ENCODE measurements at regions not wholly inside any gene's neighbourhood (a gene's known extent, or its start where the extent isn't known, plus 50 kb on each side); places are given as distances from the start of the nearest gene placed in this dataset.
"Not testable (repeated sequence)": the region's sequence is repeated elsewhere in the genome, so short reads cannot be mapped to it uniquely, and the experiment has no call there.

- H3K27ac ChIP-seq = no peak overlapping the region
- TF ChIP-seq CTCF (IDR thresholded peaks at IDR 0.05) (no peak), POLR2A (IDR thresholded peaks at IDR 0.05) (no peak)
- DNase-seq = no peak
- H3K27me3 ChIP-seq = no peaks in the 10 kb centered on the region
- no peaks in the 10 kb centered on the region for H3K36me3 ChIP-seq
- H3K4me1 ChIP-seq = no peaks in the 10 kb centered on the region
- no peaks in the 10 kb centered on the region for H3K9me3 ChIP-seq
- H3K4me3 ChIP-seq = no peak overlapping the region
Measured at GRCh38 chr3:31100519-31100918, 206.1 kb upstream of the GADL1 start.

- H3K27me3 ChIP-seq, H3K27ac ChIP-seq, H3K4me3 ChIP-seq, H3K9me3 ChIP-seq, DNase-seq, H3K36me3 ChIP-seq, H3K4me1 ChIP-seq: not testable (repeated sequence)
Measured at GRCh38 chr3:31101285-31101684, 206.8 kb upstream of the GADL1 start.

- H3K4me1 ChIP-seq = no peaks in the 10 kb centered on the region
- no peak for TF ChIP-seq POLR2A (IDR thresholded peaks at IDR 0.05)
- no peak for TF ChIP-seq CTCF (IDR thresholded peaks at IDR 0.05)
- H3K27me3 ChIP-seq = no peaks in the 10 kb centered on the region
- DNase-seq = no peak
- H3K27ac ChIP-seq = no peak overlapping the region
- H3K9me3 ChIP-seq = no peaks in the 10 kb centered on the region
- no peaks in the 10 kb centered on the region for H3K36me3 ChIP-seq
- no peak overlapping the region for H3K4me3 ChIP-seq
Measured at GRCh38 chr3:31102196-31102879, 207.9 kb upstream of the GADL1 start.

DNA sequence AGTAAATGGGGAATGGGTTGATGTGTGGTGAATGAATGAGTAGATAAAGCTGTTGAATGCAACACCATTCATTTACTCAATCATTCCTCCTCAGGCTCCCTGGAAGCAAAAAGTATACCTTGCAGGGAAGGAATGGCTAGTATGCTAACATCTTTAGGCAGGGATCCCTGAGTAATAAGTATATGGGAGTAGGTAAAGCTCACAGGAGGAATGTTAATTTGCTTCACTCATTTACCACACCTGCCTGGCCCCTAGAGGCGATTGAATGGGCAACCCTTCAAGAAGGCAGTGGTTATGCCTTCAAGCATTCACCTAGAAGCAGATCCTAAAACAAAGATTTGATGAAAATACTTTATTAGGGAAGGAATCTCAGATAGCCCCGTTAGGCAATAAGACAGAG, 208.7 kb upstream of the GADL1 start:
- Histone ChIP-seq H3K4me3 (no peak overlapping the region), H3K27ac (no peak overlapping the region), H3K27me3 (no peaks in the 10 kb centered on the region), H3K36me3 (no peaks in the 10 kb centered on the region), H3K9me3 (no peaks in the 10 kb centered on the region), H3K4me1 (no peaks in the 10 kb centered on the region)
- DNase-seq = no peak
- TF ChIP-seq CTCF (IDR thresholded peaks at IDR 0.05) = no peak
- TF ChIP-seq POLR2A (IDR thresholded peaks at IDR 0.05) = no peak

DNA sequence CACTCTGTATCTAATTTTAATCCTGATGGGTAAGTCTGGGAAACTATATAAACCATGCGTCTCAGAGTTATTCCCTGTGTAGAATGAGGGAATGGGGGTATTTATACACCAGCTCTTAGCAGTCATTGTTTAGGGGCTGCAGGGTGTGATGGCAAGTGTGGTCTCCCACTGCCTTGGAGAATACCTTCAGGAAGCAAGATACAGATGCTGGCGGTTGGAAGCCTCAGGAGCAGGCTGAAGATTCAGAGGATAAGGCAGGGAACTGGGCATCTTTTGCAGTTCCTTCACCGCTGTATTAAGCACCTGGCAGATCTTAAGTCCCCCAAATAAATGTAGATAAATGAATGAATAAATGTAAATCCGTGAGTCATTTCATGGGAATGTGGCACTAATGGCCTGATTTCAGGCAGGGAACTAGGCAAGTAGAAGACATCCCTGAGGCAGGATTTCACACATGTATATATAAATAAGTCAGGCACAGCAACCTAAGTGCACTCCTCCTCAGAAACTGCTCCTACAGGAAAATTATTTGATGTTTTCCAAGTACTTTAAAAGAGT, 209.2 kb upstream of the GADL1 start:
- H3K4me3 ChIP-seq = no peak overlapping the region
- no peaks in the 10 kb centered on the region for H3K4me1 ChIP-seq
- TF ChIP-seq CTCF (IDR thresholded peaks at IDR 0.05) (no peak), POLR2A (IDR thresholded peaks at IDR 0.05) (no peak)
- H3K27me3 ChIP-seq = no peaks in the 10 kb centered on the region
- H3K36me3 ChIP-seq = no peaks in the 10 kb centered on the region
- H3K27ac ChIP-seq = no peak overlapping the region
- no peak for DNase-seq
- no peaks in the 10 kb centered on the region for H3K9me3 ChIP-seq

GRCh38 chr3:31105011-31105410, 210.6 kb upstream of the GADL1 start:
- no peak for DNase-seq
- TF ChIP-seq POLR2A (IDR thresholded peaks at IDR 0.05) = no peak
- TF ChIP-seq CTCF (IDR thresholded peaks at IDR 0.05) = no peak

More at GRCh38 chr3:31105011-31105410, 210.6 kb upstream of the GADL1 start:
- Histone ChIP-seq H3K27me3 (no peaks in the 10 kb centered on the region), H3K36me3 (no peaks in the 10 kb centered on the region), H3K9me3 (no peaks in the 10 kb centered on the region), H3K4me1 (no peaks in the 10 kb centered on the region), H3K27ac (no peak overlapping the region), H3K4me3 (no peak overlapping the region)

Data from Peyer's patch (tissue), 4 donors.